Uterus (tissue), 2 donors: ENCODE measurements at regions not wholly inside any gene's neighbourhood (a gene's known extent, or its start where the extent isn't known, plus 50 kb on each side); places are given as distances from the start of the nearest gene placed in this dataset.

Source experiments
- POLR2A ChIP-seq, 2 donors: fragments of 450-650 bp; IDR thresholded peaks; one replicate each; pipeline ENCODE4 v1.6.1; 2016; ENCODE audit warnings: antibody characterized with exemption in 2 of 2, mild to moderate bottlenecking in 1 of 2, moderate library complexity in 1 of 2
- TF ChIP-seq, protein P1 (sequence below), 4 experiments: fragments of 200-600 bp in 2 of 4; fragments of 450-650 bp in 2 of 4; sonication (generic) in 2 of 4; IDR thresholded peaks; one replicate each; pipeline ENCODE4 v1.5.1; 2016 to 2019; ENCODE audit warnings: antibody characterized with exemption in 4 of 4, mild to moderate bottlenecking in 2 of 4, moderate library complexity in 1 of 4

DNA sequence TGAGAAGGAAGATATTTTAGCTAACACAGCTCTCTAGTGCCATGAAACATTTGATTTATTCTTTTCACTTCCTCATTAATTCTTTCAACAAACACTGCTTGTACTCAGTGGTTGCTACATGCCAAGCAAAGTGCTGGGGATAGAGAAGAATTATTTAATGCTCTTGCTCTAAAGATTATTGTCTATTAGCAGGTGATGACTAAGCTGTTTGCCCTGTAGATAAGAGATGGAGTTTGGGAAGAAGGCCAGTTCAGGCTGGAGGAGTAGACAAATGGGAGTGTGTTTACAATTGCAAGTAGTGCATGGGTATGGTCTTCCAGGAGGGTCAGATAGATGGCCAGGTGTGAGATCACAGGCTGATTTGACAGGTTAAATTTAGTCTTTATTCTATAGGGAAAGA is 99.8 kb upstream of the SEL1L start:
- TF ChIP-seq POLR2A (IDR thresholded peaks at IDR 0.05), result no peak
- TF ChIP-seq, protein P1, sequence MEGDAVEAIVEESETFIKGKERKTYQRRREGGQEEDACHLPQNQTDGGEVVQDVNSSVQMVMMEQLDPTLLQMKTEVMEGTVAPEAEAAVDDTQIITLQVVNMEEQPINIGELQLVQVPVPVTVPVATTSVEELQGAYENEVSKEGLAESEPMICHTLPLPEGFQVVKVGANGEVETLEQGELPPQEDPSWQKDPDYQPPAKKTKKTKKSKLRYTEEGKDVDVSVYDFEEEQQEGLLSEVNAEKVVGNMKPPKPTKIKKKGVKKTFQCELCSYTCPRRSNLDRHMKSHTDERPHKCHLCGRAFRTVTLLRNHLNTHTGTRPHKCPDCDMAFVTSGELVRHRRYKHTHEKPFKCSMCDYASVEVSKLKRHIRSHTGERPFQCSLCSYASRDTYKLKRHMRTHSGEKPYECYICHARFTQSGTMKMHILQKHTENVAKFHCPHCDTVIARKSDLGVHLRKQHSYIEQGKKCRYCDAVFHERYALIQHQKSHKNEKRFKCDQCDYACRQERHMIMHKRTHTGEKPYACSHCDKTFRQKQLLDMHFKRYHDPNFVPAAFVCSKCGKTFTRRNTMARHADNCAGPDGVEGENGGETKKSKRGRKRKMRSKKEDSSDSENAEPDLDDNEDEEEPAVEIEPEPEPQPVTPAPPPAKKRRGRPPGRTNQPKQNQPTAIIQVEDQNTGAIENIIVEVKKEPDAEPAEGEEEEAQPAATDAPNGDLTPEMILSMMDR (IDR thresholded peaks at IDR 0.05), result no peak
